ENCODE measurements at regions not wholly inside any gene's neighbourhood (a gene's known extent, or its start where the extent isn't known, plus 50 kb on each side); places are given as distances from the start of the nearest gene placed in this dataset.
"Not testable (repeated sequence)": the region's sequence is repeated elsewhere in the genome, so short reads cannot be mapped to it uniquely, and the experiment has no call there.

DNA sequence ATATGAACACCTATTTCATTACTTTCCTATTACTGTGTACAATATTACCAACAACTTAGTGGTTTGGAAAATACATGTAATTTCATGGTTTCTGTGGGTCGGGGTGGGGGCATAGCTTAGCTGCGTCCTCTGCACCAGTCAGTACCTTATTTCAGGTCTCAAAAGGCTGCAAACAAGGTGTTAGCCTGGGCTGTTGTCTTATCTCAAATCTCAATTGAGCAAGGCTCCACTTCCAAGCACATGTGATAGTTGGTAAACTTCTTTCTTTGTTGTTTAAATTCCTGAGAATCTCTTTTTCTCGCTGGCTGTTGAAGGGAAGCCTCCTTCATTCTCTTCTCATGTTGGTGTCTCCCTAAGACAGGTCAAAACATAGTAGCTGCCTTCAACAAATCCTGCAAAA, 485.4 kb downstream of the AMY1C start:
- no peaks in the 10 kb centered on the region for H3K9me3 ChIP-seq (ENCODE audit: control insufficient read depth, low read length)
- no peak overlapping the region for H3K4me3 ChIP-seq (ENCODE audit: low read length)
- H3K27ac ChIP-seq (ENCODE audit: low read length) = no peak overlapping the region
- H3K27me3 ChIP-seq (ENCODE audit: control insufficient read depth, insufficient read depth) = no peaks in the 10 kb centered on the region
- DNase-seq = no peak
- ATAC-seq = no peak
- no peaks in the 10 kb centered on the region for H3K4me1 ChIP-seq (ENCODE audit: control insufficient read depth, insufficient read depth, low read length)
- 40% methylated on average over 3 of the region's 3 CpGs for WGBS
- intact Hi-C loops (cut with DNase I) = no loop called here

- H3K4me1 ChIP-seq (ENCODE audit: control insufficient read depth, insufficient read depth, low read length) = no peaks in the 10 kb centered on the region
Observed at GRCh38 chr1:104238991-104239390, 489.3 kb downstream of the AMY1C start.

GRCh38 chr1:104248385-104248784, 498.7 kb downstream of the AMY1C start:
- H3K4me3 ChIP-seq (ENCODE audit: low read length) = no peak overlapping the region
- 56% methylated on average over 4 of the region's 4 CpGs for WGBS
- H3K4me1 ChIP-seq (ENCODE audit: control insufficient read depth, insufficient read depth, low read length) = no peaks in the 10 kb centered on the region
- DNase-seq = no peak
- H3K27ac ChIP-seq (ENCODE audit: low read length) = no peak overlapping the region
- H3K9me3 ChIP-seq (ENCODE audit: control insufficient read depth, low read length) = no peaks in the 10 kb centered on the region
- H3K27me3 ChIP-seq (ENCODE audit: control insufficient read depth, insufficient read depth) = no peaks in the 10 kb centered on the region
- no peak for ATAC-seq
- intact Hi-C loops (cut with DNase I) = no loop called here

More at GRCh38 chr1:104238991-104239390, 489.3 kb downstream of the AMY1C start:
- no peak overlapping the region for H3K4me3 ChIP-seq (ENCODE audit: low read length)
- H3K27ac ChIP-seq (ENCODE audit: low read length) = no peak overlapping the region
- H3K9me3 ChIP-seq (ENCODE audit: control insufficient read depth, low read length) = no peaks in the 10 kb centered on the region
- DNase-seq (no peak), ATAC-seq (no peak)
- intact Hi-C loops (cut with DNase I) = no loop called here
- WGBS = 33% methylated on average over 2 of the region's 2 CpGs
- no peaks in the 10 kb centered on the region for H3K27me3 ChIP-seq (ENCODE audit: control insufficient read depth, insufficient read depth)

- intact Hi-C loops (cut with DNase I) = no loop called here
- WGBS = 17% methylated on average over 1 of the region's 1 CpG
- DNase-seq (no peak), ATAC-seq (no peak)
- H3K4me1 ChIP-seq (ENCODE audit: control insufficient read depth, insufficient read depth, low read length) = no peaks in the 10 kb centered on the region
- no peak overlapping the region for H3K4me3 ChIP-seq (ENCODE audit: low read length)
- no peaks in the 10 kb centered on the region for H3K27me3 ChIP-seq (ENCODE audit: control insufficient read depth, insufficient read depth)
- no peaks in the 10 kb centered on the region for H3K9me3 ChIP-seq (ENCODE audit: control insufficient read depth, low read length)
- H3K27ac ChIP-seq (ENCODE audit: low read length) = no peak overlapping the region
Observed at GRCh38 chr1:104259481-104259880, 509.8 kb downstream of the AMY1C start.

DNA sequence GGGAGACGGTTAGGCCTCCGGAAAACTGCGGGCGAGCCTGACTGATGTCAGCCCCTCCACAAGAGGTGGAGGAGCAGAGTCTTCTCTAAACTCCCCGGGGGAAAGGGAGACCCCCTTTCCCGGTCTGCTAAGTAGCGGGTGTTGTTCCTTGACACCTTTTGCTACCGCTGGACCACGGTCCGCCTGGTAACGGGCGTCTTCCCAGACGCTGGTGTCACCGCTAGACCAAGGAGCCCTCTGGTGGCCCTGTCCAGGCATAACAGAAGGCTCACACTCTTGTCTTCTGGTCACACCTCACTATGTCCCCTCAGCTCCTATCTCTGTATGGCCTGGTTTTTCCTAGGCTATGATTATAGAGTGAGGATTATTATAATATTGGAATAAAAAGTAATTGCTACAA, 513.4 kb downstream of the AMY1C start:
- H3K4me3 ChIP-seq (ENCODE audit: low read length); H3K4me1 ChIP-seq (ENCODE audit: control insufficient read depth, insufficient read depth, low read length); intact Hi-C loops (cut with DNase I); H3K27me3 ChIP-seq (ENCODE audit: control insufficient read depth, insufficient read depth); DNase-seq; ATAC-seq; H3K27ac ChIP-seq (ENCODE audit: low read length); H3K9me3 ChIP-seq (ENCODE audit: control insufficient read depth, low read length): not testable (repeated sequence)
- 84% methylated on average over 14 of the region's 14 CpGs for WGBS

DNA sequence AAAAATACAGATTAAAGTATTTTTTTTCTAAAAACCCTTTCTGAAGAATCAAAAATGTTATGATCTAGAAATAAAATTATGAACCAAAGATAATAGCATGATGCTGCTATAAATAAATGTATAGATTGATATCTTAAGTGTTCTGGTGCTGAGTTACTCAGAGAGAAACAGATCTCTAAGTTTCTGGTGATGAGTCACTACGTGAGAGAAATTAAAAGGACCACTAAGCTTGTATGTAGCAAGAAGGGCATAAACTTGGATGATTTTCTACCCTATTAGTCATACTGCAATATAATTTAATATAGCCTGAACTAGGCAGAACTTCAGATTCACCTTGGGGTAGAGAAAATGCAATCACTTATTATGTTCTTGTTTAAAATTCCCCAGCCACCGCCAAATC, 514.8 kb downstream of the AMY1C start:
- intact Hi-C loops (cut with DNase I) = no loop called here
- no peak for DNase-seq
- Histone ChIP-seq H3K4me1 (ENCODE audit: control insufficient read depth, insufficient read depth, low read length) (no peaks in the 10 kb centered on the region), H3K27me3 (ENCODE audit: control insufficient read depth, insufficient read depth) (no peaks in the 10 kb centered on the region), H3K4me3 (ENCODE audit: low read length) (no peak overlapping the region), H3K27ac (ENCODE audit: low read length) (no peak overlapping the region), H3K9me3 (ENCODE audit: control insufficient read depth, low read length) (no peaks in the 10 kb centered on the region)
- no peak for ATAC-seq
- 58% methylated on average over 2 of the region's 2 CpGs for WGBS

GRCh38 chr1:104265163-104265562, 515.5 kb downstream of the AMY1C start:
- Histone ChIP-seq H3K27ac (ENCODE audit: low read length) (no peak overlapping the region), H3K27me3 (ENCODE audit: control insufficient read depth, insufficient read depth) (no peaks in the 10 kb centered on the region), H3K9me3 (ENCODE audit: control insufficient read depth, low read length) (no peaks in the 10 kb centered on the region), H3K4me1 (ENCODE audit: control insufficient read depth, insufficient read depth, low read length) (no peaks in the 10 kb centered on the region), H3K4me3 (ENCODE audit: low read length) (no peak overlapping the region)
- ATAC-seq (no peak), DNase-seq (no peak)
- WGBS = 68% methylated on average over 4 of the region's 4 CpGs
- intact Hi-C loops (cut with DNase I) = no loop called here

DNA sequence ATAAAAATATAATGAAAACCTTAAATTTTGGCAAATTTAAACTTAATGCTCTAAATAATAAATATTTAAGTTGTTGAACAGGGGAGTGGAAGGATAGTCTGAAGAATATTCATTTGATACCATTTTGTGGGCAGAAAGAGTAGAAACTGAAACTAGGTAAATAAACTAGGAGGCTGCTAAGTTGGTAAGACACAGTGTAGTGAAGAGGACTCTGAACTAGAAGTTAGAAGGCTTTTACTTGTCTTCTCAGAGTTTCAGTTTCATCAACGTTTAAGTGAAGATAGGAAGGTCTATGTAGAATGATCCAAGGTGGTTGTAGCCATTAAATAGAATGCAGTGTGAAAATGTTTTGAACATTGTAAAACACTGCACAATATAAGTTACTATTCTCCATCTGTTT, 516.9 kb downstream of the AMY1C start:
- 34% methylated on average over 1 of the region's 1 CpG for WGBS
- H3K27me3 ChIP-seq (ENCODE audit: control insufficient read depth, insufficient read depth) = no peaks in the 10 kb centered on the region
- ATAC-seq = no peak
- DNase-seq = no peak
- intact Hi-C loops (cut with DNase I) = no loop called here
- no peak overlapping the region for H3K4me3 ChIP-seq (ENCODE audit: low read length)
- H3K4me1 ChIP-seq (ENCODE audit: control insufficient read depth, insufficient read depth, low read length) = no peaks in the 10 kb centered on the region
- no peak overlapping the region for H3K27ac ChIP-seq (ENCODE audit: low read length)
- no peaks in the 10 kb centered on the region for H3K9me3 ChIP-seq (ENCODE audit: control insufficient read depth, low read length)

GRCh38 chr1:104288322-104288721, 538.6 kb downstream of the AMY1C start:
- intact Hi-C loops (cut with DNase I); DNase-seq; H3K27ac ChIP-seq (ENCODE audit: low read length); ATAC-seq; H3K9me3 ChIP-seq (ENCODE audit: control insufficient read depth, low read length); H3K4me1 ChIP-seq (ENCODE audit: control insufficient read depth, insufficient read depth, low read length); H3K27me3 ChIP-seq (ENCODE audit: control insufficient read depth, insufficient read depth); H3K4me3 ChIP-seq (ENCODE audit: low read length): not testable (repeated sequence)
- WGBS = 92% methylated on average over 4 of the region's 4 CpGs

DNA sequence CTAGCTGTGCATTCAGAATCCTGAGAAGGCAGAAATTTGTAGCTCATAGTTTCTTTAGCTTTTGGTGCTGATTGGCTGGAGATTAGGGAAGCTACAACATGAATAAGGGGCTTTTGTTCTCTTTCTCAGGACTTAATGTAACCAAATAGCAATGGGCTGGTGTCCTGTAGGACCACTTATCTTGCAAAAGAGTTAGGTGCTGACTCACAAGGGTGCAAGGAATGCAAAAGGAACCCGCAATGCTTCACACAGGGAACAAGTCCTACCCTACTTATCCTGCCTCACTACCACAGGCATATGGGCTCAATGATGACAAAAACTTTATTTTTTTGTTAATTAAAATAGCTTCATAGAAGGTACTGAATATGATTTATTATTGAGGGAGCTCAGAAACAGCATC, 541.5 kb downstream of the AMY1C start:
- Histone ChIP-seq H3K4me1 (ENCODE audit: control insufficient read depth, insufficient read depth, low read length) (no peaks in the 10 kb centered on the region), H3K9me3 (ENCODE audit: control insufficient read depth, low read length) (no peaks in the 10 kb centered on the region), H3K4me3 (ENCODE audit: low read length) (no peak overlapping the region), H3K27ac (ENCODE audit: low read length) (no peak overlapping the region), H3K27me3 (ENCODE audit: control insufficient read depth, insufficient read depth) (no peaks in the 10 kb centered on the region)
- intact Hi-C loops (cut with DNase I) = no loop called here
- DNase-seq (no peak), ATAC-seq (no peak)
- WGBS = 39% methylated on average over 1 of the region's 1 CpG

GRCh38 chr1:104294259-104294658, 544.6 kb downstream of the AMY1C start:
- WGBS = 55% methylated on average over 3 of the region's 3 CpGs
- Histone ChIP-seq H3K27me3 (ENCODE audit: control insufficient read depth, insufficient read depth) (no peaks in the 10 kb centered on the region), H3K9me3 (ENCODE audit: control insufficient read depth, low read length) (no peaks in the 10 kb centered on the region), H3K4me1 (ENCODE audit: control insufficient read depth, insufficient read depth, low read length) (no peaks in the 10 kb centered on the region), H3K27ac (ENCODE audit: low read length) (no peak overlapping the region), H3K4me3 (ENCODE audit: low read length) (no peak overlapping the region)
- DNase-seq (no peak), ATAC-seq (no peak)
- intact Hi-C loops (cut with DNase I) = no loop called here

DNA sequence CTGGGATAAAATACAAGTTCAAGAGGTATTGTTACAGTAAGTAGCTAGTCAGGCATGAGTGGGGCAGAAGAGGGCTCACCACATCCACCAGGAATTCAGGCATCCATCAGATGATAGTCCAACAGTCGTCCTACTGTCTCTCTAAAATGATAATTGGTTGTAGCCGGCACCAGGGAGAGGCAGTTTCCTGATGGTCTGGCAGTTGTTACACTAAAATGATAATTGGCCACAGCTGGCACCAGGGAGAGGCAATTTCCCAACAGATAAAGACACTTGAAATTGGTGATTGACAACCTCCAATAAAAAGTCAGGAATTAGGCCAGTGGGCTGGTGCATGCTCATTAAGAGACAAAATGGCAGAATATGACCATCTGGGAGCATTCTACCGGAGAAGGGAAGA, 545.8 kb downstream of the AMY1C start:
- no peak overlapping the region for H3K27ac ChIP-seq (ENCODE audit: low read length)
- H3K4me1 ChIP-seq (ENCODE audit: control insufficient read depth, insufficient read depth, low read length) = no peaks in the 10 kb centered on the region
- intact Hi-C loops (cut with DNase I) = no loop called here
- no peaks in the 10 kb centered on the region for H3K27me3 ChIP-seq (ENCODE audit: control insufficient read depth, insufficient read depth)
- WGBS = 55% methylated on average over 3 of the region's 3 CpGs
- no peaks in the 10 kb centered on the region for H3K9me3 ChIP-seq (ENCODE audit: control insufficient read depth, low read length)
- H3K4me3 ChIP-seq (ENCODE audit: low read length) = no peak overlapping the region
- DNase-seq (no peak), ATAC-seq (no peak)
